Activated CD8-positive, alpha-beta memory T cell treated with anti-CD3 and anti-CD28 coated beads, Interleukin-2, amount 50 U/mL, for 4 hours (primary cell): ENCODE measurements at regions not wholly inside any gene's neighbourhood (a gene's known extent, or its start where the extent isn't known, plus 50 kb on each side); places are given as distances from the start of the nearest gene placed in this dataset.
"Not testable (repeated sequence)": the region's sequence is repeated elsewhere in the genome, so short reads cannot be mapped to it uniquely, and the experiment has no call there.

ENCODE experiments used
- DNase-seq: peaks from one replicate; pipeline ENCODE4 v3.0.0-alpha.2; 2020

DNA sequence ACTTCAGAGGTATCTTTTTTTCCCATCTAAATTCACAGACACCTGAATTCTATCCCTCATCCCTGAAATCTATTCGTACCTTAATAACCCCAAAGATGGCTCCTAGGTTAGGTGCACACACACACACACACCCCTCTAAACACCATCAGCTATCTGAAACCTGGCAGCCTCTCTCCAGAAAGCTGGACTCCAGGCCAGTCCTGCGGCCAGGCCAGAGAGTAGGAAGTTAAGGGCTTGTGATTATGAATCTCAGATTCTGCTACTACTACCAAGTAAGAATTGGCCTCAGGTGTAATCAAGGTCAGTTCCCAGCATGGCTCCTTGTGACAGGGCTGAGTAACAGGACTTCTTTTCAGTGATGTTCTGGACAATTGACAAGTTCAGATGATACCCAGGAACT, 244.2 kb upstream of the SERP2 start:
- DNase-seq = no peak

DNA sequence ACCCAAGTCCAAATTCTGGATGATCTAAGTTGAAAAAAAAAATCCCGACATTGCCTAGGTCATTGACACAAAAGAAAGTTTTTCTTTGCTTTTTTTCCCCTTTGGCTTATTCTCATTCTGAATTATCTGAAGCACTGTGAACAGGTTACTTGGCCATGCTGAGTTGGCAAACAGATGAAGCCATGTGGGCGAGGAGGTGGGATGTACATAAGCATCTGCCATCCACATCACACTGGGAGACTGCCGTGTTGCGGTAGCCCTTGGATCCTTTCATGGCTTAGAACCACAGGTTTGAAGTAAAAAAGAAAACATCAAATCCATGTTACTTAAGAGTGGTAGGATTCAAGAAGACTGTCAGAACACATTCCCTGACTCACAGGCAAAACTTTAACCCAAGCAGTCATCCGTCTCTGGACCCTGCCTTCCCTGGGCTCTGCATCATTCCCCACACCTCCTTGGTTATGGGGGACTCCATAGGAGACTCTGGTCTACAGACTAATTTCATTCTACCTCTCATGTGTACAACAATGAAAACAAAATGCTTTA, 242.5 kb upstream of the SERP2 start:
- DNase-seq = no peak

DNA sequence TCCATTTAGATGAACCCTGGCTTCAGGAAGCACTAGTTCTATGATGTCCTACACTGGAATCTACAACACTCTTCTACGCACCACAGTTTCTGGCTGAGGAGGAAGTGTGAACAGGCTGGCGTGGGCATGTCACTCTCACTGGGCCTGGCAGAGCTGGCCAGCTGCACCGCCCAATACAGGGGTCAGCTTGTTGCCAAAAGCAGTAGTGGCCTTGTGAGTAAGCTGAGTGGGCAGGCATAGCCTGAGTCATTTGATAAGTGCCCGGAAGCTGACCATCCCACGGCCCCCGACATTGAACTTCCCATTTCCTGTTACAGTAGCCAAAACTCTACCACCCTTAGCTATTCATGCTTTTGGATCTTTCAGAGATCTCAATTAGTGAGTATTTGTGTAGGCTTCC, 240.9 kb upstream of the SERP2 start:
- DNase-seq = no peak

DNA sequence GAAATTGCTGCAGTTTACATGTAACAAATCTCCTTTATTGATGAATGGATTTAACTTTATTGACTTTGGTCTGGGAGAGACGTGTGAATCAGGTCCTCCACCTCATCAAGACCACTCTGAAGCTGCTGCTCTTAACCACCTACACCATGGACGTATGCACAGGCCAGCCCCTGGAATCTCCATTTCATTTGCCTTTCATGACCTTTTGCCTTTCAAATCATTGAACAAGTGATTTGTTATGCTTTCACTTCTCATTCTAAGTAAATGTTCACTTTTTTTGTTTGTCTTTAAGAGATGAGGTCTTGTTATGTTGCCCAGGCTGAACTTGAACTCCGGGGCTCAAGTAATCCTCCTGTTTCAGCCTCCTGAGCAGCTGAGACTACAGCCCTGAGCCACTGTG, 240.0 kb upstream of the SERP2 start:
- no peak for DNase-seq

DNA sequence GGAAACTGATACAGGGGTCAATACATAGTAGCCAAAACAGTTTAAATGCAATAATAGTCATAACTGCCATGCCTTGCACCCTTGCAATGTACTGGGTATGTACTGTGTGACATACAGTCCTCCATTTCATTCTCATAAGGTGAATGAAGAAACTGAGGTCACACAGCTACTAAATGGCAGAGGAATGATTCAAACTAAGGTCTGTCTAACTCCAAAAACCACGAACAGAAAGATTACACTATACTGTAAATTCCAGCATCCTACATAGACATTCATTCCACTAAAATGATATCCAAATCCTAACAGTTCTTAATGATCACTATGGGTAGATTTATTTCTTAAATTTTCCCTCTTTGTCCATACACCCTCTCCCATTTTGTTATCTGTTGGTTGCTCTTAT, 238.1 kb upstream of the SERP2 start:
- DNase-seq = no peak

DNA sequence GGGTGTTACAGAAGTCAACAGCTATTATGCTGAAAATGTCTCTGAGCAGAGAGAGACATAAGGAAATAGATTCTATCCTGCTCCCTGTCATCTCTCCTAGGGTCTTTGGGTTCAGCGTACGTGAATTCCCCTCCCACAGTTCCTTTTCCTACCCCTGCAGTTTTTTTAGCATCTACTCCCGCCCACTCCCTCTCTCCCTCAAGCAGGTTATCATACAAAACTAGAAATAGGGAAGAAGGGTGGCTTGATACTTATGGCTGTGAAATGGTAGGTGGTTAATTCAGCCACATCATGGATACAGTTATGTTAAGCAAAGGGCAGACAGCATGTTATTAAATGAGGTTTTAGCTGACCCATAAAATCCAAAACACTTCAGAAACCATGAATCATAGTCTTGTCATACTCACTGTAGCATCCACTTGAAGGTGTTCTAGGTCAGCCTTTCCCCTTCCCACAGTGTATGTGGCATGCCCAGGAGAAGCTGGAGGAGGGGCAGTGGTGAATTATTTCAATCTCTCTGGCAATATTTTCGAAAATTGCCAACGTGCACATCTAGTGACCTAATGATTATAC, 236.8 kb upstream of the SERP2 start:
- DNase-seq = no peak

DNA sequence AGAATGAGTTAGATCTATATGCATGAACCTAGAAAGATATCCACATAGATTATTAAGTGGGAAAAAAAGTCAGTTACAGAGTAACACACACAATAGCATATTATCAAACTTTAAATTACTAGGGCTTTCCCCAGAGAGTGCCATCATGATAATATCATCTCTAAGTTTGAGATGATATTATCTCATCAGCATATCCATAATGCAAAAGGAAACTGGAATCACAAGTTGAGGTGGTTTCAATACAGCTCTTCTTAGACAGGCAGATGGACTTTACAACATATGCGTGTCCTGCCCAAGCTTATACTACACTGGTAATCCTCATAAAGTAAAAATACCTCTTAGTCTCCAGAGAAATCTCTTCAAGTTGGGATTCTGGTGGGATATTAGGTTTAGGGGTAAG, 236.2 kb upstream of the SERP2 start:
- DNase-seq = no peak

DNA sequence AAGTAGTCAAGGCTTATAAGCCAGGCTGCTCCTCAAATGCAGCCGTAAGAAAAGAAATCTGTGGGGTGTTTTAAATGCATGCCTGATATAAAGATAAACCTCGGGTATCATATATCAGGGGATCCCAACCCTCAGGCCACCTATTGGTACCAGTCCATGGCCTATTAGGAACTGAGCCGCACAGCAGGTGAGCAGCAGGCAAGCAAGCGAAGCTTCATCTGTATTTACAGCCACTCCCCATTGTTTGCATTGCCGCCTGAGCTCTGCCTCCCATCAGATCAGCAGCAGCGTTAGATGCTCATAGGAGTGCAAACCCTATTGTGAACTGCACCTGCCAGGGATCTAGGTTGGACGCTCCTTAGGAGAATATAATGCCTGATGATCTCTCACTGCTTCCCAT, 233.5 kb upstream of the SERP2 start:
- no peak for DNase-seq

DNA sequence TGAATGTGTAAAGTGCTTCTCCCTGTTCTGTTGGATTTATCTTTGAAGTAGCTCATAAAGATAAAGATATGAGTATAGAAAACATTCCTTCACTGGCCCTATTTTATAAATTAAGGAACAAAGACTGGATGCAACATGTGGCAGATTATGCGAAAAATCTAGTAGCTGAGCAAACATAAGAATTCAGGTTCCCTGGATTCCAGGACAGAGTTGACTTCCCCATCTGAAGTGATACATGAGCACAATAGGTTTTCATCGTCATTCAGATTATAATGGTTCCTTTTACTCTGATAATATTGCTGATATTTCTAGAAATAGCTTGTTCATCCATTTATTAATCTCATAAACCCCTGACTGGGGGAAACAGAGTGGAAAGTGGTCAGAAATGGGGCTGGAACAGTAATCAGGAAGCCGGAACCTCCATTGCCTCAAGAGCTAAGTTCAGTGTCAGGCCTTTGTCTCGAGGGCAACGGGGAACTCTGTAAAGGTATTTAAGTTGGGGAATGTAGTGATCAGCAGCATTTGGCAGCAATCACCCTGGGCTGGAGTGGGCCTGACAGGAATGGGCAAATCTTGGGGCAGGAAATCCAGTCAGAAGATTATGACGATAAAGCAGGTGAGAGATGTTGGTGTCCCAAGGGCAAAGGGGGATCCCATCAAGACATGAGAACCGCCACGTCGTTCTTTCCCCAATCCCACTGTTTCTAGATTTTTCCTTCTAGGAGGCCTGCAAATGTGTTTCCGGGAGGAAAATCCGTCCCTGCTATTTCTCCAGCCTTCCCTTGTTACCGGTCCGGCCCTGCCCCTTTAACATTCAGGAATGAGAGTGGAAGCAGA, 232.5 kb upstream of the SERP2 start:
- DNase-seq = no peak

DNA sequence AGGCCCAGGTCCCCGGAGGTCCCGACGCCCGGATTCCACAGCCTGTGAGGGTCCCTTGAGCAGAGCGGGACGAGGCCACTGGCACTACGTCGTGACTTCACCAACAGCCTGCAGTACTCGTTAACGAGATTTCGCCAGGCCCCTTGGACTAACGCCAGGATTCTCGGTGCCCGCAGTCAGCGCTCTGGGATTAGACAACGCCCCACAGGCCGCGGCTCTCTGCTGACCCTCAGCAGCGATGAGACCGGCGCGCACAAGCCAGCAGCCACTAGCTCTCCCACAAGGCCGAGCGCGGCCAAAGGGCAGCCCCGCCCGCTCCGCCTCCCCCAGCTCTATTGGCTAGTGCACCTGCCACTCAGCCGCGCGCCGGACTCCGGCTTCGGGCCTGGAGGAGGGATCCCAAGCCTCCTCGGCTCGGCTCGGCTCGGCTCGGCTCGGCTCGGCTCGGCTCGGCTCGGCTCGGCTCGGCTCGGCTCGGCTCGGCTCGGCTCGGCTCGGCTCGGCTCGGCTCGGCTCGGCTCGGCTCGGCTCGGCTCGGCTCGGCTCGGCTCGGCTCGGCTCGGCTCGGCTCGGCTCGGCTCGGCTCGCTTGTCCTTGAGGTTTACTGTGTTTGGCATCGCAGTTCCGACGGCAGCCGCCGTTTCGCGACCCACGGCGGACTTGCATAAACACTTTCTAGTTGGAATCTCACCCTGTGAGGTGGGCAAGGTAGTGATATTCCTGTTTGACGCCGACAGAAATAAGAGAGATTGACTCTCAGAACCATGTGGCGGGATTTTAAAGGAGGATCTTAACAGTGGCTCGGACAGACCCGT, 231.7 kb upstream of the SERP2 start:
- DNase-seq = peak; percentile 93

DNA sequence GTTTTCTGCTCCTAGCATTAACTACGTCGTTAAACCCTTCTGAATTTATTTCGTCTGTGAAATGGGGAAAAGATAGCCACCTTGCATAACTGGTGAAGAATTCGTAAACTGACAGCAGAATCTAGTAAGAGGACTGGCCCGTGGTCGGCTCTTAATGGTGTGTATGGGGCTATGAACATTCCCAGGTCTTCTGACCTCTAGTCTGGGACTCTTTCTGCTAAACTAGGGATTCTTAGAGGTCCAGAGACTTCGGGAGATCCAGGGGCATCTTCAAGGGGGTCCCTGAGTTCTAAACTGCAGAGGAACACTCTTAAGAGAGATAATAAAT, 231.1 kb upstream of the SERP2 start:
- no peak for DNase-seq

DNA sequence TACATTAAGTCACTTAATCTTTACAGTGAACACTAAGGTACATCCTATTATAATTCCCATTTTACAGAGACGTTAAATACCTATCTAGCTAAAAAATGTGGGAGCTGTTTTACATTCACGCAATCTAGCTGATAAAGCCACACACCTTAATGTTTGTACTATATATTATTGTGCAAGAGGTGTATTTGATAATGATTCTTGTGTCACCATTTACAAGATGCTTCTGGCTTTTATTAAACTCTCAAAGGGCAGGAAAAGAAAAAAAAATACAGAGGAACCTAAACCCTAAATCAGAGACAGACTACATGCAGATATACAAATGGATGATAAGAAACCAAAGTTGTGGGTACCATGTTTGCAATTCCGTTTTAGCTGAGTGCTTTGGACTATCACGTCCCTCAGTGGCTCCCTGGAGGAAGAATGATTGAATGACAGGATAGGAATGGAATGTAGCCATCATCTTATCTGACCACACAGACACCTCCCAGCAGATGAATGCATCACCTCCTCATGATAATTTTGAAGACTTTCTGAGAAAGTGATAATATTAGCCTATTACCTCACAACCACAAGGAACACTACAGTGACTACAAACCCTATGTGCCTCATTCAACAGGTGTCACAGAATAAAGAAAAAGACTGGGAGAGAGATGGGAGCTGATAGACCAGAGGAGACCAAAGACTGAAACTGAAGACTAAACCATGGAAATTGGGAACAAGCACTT, 230.5 kb upstream of the SERP2 start:
- DNase-seq = no peak

DNA sequence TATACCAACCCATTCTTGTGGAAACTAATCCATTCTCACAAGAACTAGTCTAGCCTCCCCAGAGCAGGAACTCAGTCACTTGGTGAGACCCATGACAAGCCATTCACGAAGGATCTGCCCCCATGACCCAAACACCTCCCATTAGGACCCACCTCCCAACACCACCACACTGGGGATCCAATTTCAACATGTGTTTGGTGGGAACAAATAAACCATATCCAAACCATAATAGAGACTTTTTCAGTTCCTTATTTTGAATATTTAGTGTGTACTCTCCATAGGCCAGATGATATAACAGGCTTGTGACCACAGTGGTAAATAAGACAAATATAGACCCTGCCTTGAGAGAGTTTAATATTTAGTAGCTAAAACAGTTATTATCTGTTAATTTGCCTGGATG, 227.5 kb upstream of the SERP2 start:
- no peak for DNase-seq

DNA sequence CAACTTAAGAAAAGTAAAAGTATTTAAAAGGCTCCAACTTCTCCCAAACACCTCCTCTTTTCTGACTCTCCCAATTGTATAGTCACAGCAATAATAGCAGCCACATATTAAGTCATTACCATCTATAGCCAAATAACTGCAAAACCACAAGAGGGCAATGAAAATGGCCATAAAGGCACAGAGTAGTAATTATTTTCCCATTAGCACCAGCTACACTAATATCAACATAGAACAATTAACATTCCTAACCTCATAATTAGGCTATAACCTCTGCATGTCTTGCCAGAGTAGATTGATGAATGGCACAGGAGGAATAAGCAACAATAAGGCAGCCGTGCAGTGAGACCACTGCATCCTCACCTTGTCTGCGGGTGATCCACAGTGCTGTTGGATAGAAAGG, 226.4 kb upstream of the SERP2 start:
- DNase-seq = no peak

DNA sequence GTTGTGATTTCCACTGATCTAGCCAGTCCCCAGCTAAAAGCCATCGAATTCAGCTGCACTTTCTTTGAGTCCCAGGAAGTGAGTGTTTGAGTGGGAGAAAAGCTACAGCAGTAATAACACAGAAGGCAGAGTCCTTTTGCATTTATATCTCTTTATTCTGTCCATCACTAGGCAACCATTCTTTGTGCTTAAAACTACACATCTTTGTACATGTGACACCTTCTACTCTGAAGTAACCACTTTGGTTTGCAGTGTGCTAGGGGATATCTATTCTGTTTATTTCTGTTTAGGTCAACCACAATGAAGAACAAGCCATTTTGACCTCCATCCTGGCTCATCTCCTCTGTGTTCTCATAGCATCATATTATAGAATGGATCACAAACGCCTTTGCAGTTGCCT, 226.0 kb upstream of the SERP2 start:
- DNase-seq = no peak

DNA sequence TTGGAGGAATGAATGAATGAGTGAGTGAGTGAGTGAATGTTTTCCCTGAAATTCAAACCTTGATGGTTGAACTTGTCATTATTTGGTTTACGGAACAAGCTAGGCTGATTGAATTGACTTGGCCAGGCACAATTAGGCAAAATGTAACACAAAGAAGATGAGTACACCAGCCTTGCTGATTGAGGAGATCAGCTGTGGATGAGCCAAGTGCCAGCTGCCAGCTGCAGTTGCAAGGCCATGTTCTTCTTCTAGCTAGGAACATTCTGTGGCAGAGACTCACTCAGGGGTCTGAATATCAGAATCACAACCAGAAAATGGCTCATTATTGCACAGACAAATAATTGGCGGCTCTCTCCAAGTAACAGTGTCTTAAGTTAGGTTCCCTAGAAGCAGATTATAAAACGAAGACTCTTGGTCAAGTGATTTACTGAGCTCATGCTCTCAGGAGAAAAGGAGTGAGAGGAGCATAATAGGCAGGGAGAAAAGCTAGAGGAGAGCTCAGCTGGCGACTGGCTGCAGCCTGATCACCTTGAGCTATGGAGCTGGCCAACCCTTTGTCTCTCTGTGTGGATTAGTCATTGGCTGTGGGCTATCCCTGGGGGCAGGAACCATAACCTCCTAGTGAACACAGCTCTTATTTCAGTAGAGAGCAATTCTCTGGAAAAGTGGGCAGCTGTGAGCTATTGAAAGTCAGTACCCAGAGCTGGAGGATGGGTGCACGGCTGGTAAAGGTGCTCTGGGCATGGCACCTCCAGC, 225.3 kb upstream of the SERP2 start:
- DNase-seq = no peak

DNA sequence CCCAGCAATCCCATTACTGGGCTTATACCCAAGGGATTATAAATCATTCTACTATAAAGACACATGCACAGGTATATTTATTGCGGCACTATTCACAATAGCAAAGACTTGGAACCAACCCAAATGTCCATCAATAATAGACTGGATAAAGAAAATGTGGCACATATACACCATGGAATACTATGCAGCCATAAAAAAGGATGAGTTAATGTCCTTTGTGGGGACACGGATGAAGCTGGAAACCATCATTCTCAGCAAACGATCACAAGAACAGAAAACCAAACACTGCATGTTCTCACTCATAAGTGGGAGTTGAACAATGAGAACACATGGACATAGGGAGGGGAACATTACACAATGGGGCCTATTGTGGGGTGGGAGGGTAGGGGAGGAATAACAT, 224.4 kb upstream of the SERP2 start:
- not testable (repeated sequence) for DNase-seq

DNA sequence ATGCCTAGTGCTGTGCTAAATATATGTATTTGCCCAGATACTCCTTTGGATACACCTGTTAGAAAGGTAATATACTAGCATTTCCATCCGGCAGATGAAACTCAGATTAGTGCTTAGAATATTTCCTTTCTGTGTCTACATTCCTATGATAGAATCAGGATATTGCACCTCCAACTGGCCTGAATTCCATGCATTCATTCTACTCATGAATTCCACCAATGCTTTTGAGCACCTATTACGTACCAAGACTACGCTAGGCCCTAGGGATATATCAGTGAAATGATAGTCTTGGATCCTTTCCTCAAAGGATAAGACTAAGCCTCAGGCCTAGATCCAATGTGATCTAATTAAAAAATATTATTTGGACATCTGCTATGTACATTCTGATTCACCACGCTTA, 223.8 kb upstream of the SERP2 start:
- no peak for DNase-seq

DNA sequence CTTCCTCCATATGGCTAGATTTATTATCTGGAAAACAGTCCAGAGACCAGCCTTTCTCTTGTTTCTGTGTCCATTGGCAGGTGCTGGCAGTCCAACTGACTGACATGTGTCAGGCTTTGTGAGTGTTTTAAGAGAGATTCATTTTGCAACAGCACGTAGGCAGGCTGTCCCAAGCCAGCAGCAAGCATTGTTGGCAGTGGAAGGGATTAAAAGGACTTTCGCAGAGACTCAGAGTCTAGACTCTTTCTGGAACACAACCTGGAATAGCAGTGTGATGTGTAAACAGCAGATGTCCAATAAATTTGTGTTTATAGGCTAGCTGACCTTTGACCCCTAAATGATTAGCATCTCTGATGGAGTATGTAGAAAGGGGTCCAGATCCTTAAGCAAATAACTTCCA, 222.2 kb upstream of the SERP2 start:
- DNase-seq = no peak

DNA sequence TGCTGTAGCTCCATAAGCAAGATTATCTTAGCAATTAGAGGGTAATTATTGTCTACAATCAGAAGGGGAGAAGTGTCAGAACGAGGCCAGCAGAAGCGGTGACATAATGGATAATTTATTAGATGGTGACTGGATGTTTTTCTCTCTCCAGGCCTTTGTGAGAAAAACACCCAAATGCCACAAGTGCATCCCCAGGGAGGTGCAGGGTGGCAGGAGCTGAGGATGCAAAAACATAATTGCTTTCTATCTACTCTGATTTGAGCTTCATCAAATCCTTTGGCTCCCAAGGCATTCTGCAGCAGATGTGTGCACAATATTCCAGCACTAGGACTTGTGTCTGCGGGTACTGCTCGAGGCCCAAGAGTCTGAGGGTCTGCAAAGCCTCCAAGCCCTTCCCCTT, 220.1 kb upstream of the SERP2 start:
- no peak for DNase-seq

DNA sequence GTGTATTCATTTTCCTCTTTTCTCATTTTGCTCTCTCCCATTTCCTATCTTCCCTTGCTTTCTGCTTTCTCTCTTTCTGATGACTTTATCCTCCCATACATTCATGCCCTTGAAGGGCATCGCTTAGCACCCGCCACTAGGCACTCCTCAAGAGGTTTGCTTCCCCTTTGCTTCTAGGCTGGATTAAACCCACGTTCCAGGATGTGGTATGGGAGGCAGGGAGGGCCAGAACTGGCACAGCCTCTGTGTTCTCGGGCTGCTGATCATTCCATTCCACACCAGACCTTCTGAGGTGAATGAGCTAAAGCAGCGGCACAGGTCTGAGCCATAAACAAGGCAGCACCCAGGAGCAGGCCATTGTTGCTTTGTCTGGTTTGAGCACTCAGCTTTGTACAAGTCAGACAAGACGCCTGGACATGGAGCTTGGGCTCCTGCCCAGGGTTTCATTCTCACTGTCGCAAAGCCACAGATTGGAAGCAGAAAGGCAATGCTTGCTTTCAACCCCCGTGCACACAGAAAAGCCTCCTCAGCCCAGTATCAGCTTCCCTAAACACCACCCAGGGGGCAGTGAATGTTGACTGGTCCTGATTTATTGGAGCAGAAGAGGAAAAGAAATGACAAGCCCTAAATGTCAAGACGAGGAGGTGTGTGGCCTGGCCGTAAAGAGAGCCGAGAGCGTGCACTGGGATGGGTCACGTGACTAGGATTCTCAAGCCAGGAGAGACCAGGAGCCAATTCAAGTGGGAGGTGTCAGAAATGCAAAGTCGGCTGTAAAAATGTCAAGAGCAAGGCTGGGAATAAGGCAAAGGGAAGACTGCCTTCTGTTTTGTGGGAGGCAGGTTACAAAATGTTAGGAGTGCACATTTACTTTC, 218.0 kb upstream of the SERP2 start:
- no peak for DNase-seq

DNA sequence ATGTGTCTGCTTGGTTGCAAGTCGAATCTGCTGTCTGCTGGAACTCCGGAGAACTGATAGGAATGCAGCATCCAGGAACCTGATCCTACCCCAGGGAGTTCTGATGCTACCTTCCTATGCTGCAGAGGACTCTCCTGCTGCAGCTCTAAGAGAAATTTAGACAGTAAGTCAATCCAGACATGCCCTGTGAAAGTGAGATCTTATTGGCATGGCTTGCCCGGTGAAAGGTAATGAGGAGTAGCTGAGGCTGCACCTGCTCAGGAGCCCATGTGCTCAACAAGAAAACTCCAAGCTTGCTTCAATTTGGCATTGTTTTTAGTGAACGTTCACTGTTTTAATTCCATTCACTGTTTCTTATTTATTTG, 217.3 kb upstream of the SERP2 start:
- no peak for DNase-seq
